Activated naive CD4-positive, alpha-beta T cell (primary cell): ENCODE measurements at regions not wholly inside any gene's neighbourhood (a gene's known extent, or its start where the extent isn't known, plus 50 kb on each side); places are given as distances from the start of the nearest gene placed in this dataset.

Experiments
- DNase-seq, 4 experiments: peaks; one replicate each; lab custom pipeline; 2025; lab: John Stamatoyannopoulos, UW

- DNase-seq: no peak
Measured at GRCh38 chr11:86119077-86119476, 50.2 kb upstream of the PICALM start.
